K562 (cell line): ENCODE measurements at regions not wholly inside any gene's neighbourhood (a gene's known extent, or its start where the extent isn't known, plus 50 kb on each side); places are given as distances from the start of the nearest gene placed in this dataset.

Source experiments
- ATAC-seq: fragments of 200-7000 bp; cut with Tn5 transposase; 3 replicates; pipeline ENCODE4 v1.9.1; 2020; ENCODE audit warnings: moderate library complexity
- BruUV-seq: library from RNA; stranded (reverse); fragments of 400-500 nt; replicated peaks from 2 replicates; lab custom pipeline; 2021; lab: Mats Ljungman, UMichigan
- CTCF ChIA-PET: fragments of 300-600 bp; formaldehyde crosslinking; extraction: SDS; loops from one replicate; lab custom pipeline; 2021; ENCODE audit warnings: low intra/inter-chr PET ratio; lab: Yijun Ruan, JAX
- POLR2A ChIA-PET: fragments of 300-600, 350-650 bp; sonication (Branson Sonifier 250); formaldehyde crosslinking; extraction: SDS; loops from one replicate; lab custom pipeline; 2021; ENCODE audit warnings: antibody characterized with exemption, inconsistent platforms; lab: Yijun Ruan, JAX
- DNase-seq, 4 experiments: peaks; one replicate each; pipeline versions ENCODE4 v3.0.0 to v3.0.0-alpha.2; 2011 to 2018; ENCODE audit warnings: low spot score in 3 of 4, mixed read lengths in 3 of 4; ENCODE audit errors: extremely low read depth in 1 of 4
- FAIRE-seq: peaks from 2 replicates; lab custom pipeline; 2011; peaks lifted over from hg19 to GRCh38; lab: Jason Lieb, UNC
- H2AFZ ChIP-seq: 2 replicates; pipeline ENCODE4 v1.6.0; 2011; ENCODE audit warnings: low read depth, low read length, control low read depth, inconsistent platforms
- H3K27ac ChIP-seq: fragments of 200-600 bp; 3 replicates; pipeline ENCODE4 v1.8.0; 2011; ENCODE audit warnings: low read depth, mild to moderate bottlenecking, control low read depth, inconsistent platforms, low read length, moderate library complexity, mixed read lengths; ENCODE audit errors: extremely low read depth
- H3K27me3 ChIP-seq, 2 experiments: fragments of 300-600 bp in 1 of 2; 2 replicates in 1 of 2; 3 replicates in 1 of 2; pipeline versions ENCODE4 v1.6.0 to v1.8.0; 2011; ENCODE audit warnings: inconsistent platforms in 2 of 2, low read length in 2 of 2, mild to moderate bottlenecking in 1 of 2, mixed read lengths in 1 of 2, moderate library complexity in 1 of 2; ENCODE audit not compliant: control insufficient read depth in 2 of 2, insufficient read depth in 2 of 2
- H3K36me3 ChIP-seq: fragments of 300-600 bp; 3 replicates; pipeline ENCODE4 v1.8.0; 2011; ENCODE audit warnings: mild to moderate bottlenecking, low read length, inconsistent platforms; ENCODE audit not compliant: control insufficient read depth, insufficient read depth
- H3K4me1 ChIP-seq, 2 experiments: fragments of 200-600 bp in 1 of 2; replicated peaks in 1 of 2; 2 replicates in 1 of 2; 3 replicates in 1 of 2; pipeline versions ENCODE4 v1.5.1 to v1.8.0; 2011; ENCODE audit warnings: inconsistent platforms in 2 of 2, low read length in 2 of 2, mild to moderate bottlenecking in 1 of 2, mixed read lengths in 1 of 2, moderate library complexity in 1 of 2; ENCODE audit not compliant: control insufficient read depth in 2 of 2, insufficient read depth in 2 of 2
- H3K4me2 ChIP-seq: 2 replicates; pipeline ENCODE4 v1.6.1; 2011; ENCODE audit warnings: low read length, control low read depth, inconsistent platforms, mixed read lengths; ENCODE audit not compliant: insufficient read depth
- H3K4me3 ChIP-seq: fragments of 200-600 bp; sonication (generic), shearing (Covaris generic); 2 replicates; pipeline ENCODE4 v1.5.1; 2016; ENCODE audit warnings: control low read depth, inconsistent platforms
- H3K79me2 ChIP-seq: fragments of 200-600 bp; 3 replicates; pipeline ENCODE4 v1.8.0; 2011; ENCODE audit warnings: low read length, inconsistent platforms; ENCODE audit not compliant: control insufficient read depth, insufficient read depth
- H3K9ac ChIP-seq, 2 experiments: 2 replicates each; pipeline versions ENCODE4 v1.6.0 to v1.6.1; 2011; ENCODE audit warnings: low read depth in 2 of 2, low read length in 2 of 2, control low read depth in 1 of 2, inconsistent platforms in 1 of 2, mild to moderate bottlenecking in 1 of 2, mixed read lengths in 1 of 2; ENCODE audit not compliant: insufficient read depth in 1 of 2
- H3K9me1 ChIP-seq: one replicate; pipeline ENCODE4 v1.6.0; 2011; ENCODE audit warnings: inconsistent platforms, mild to moderate bottlenecking, low read length, moderate library complexity; ENCODE audit not compliant: control insufficient read depth, insufficient read depth
- H3K9me3 ChIP-seq: replicated peaks from 2 replicates; pipeline ENCODE4 v1.5.1; 2011; ENCODE audit warnings: low read depth, low read length, inconsistent platforms; ENCODE audit not compliant: control insufficient read depth, insufficient read depth
- H4K20me1 ChIP-seq: replicated peaks from 2 replicates; pipeline ENCODE4 v1.6.1; 2011; ENCODE audit warnings: low read length, inconsistent platforms, mixed read lengths; ENCODE audit not compliant: control insufficient read depth, insufficient read depth
- FOXA1 ChIP-seq: fragments of 450-650 bp; IDR thresholded peaks from 2 replicates; pipeline ENCODE4 v1.6.1; 2016; ENCODE audit warnings: mild to moderate bottlenecking, borderline replicate concordance
- IFI16 ChIP-seq: fragments of 250-450 bp; sonication (Bioruptor Pico); IDR thresholded peaks from 2 replicates; pipeline ENCODE4 v2.1.2; 2022; ENCODE audit warnings: mild to moderate bottlenecking, inconsistent platforms
- IRF9 ChIP-seq: fragments of 450-650 bp; IDR thresholded peaks from 2 replicates; pipeline ENCODE4 v1.6.1; 2016; ENCODE audit warnings: missing biosample characterization, missing genetic modification characterization
- KAT2B ChIP-seq: IDR thresholded peaks from one replicate; pipeline ENCODE4 v1.6.1; 2012; ENCODE audit warnings: low read depth, mild to moderate bottlenecking, control low read depth, inconsistent platforms, low read length, moderate library complexity
- MIER1 ChIP-seq: fragments of 450-650 bp; IDR thresholded peaks from 2 replicates; pipeline ENCODE4 v1.6.1; 2016; ENCODE audit warnings: antibody characterized with exemption, mild to moderate bottlenecking, low read depth
- POLR3A ChIP-seq: IDR thresholded peaks from 2 replicates; pipeline ENCODE4 v1.6.1; 2011; ENCODE audit warnings: borderline replicate concordance, mild to moderate bottlenecking, moderate library complexity; ENCODE audit not compliant: insufficient read length, insufficient read depth; ENCODE audit errors: extremely low read depth
- RB1 ChIP-seq: fragments of 450-650 bp; IDR thresholded peaks from 2 replicates; pipeline ENCODE4 v1.6.1; 2017; ENCODE audit warnings: low read depth, mild to moderate bottlenecking
- TAL1 ChIP-seq: fragments of 450-650 bp; IDR thresholded peaks from 2 replicates; pipeline ENCODE4 v1.6.1; 2016; ENCODE audit warnings: mild to moderate bottlenecking
- WGBS: fragments of 100-300 bp; shearing (Covaris generic); methylation state at CpG from one replicate; pipeline ENCODE4 v1.1.6; 2016; ENCODE audit warnings: low coverage, mixed read lengths; ENCODE audit not compliant: insufficient coverage; ENCODE audit errors: missing lambda C conversion rate; 5-methylcytosine and 5-hydroxymethylcytosine counted together
- in situ Hi-C: fragments of 300-500 bp; cut with MboI; formaldehyde crosslinking; loops from 4 replicates; pipeline ENCODE4 v1.15.0; 2018; ENCODE audit warnings: inconsistent platforms, mixed read lengths
- intact Hi-C: fragments of 100-400 bp; cut with micrococcal nuclease; formaldehyde crosslinking; loops from 2 replicates; pipeline ENCODE4 v1.14.2; 2022

- no peak overlapping the region for H3K9ac ChIP-seq
- TF ChIP-seq TAL1 (no peak), POLR3A (no peak), RB1 (no peak), IFI16 (CRISPR knock-in tag) (no peak), MIER1 (no peak), FOXA1 (no peak), KAT2B (no peak), IRF9 (tag) (no peak)
- no peak overlapping the region for H3K4me3 ChIP-seq
- H3K27ac ChIP-seq = no peak overlapping the region
- DNase-seq = no peak
- intact Hi-C loops = no loop called here
- in situ Hi-C loops = no loop called here
- H3K9me3 ChIP-seq = no peaks in the 10 kb centered on the region
- H3K4me2 ChIP-seq = no peak overlapping the region
- H4K20me1 ChIP-seq = no peaks in the 10 kb centered on the region
- H3K4me1 ChIP-seq = no peaks in the 10 kb centered on the region
- POLR2A ChIA-PET = no interaction called here
- H3K36me3 ChIP-seq = no peaks in the 10 kb centered on the region
- no peak overlapping the region for H2AFZ ChIP-seq
- FAIRE-seq = no peak
- 0% methylated on average over 3 of the region's 3 CpGs for WGBS
- no peaks in the 10 kb centered on the region for H3K9me1 ChIP-seq
- CTCF ChIA-PET = no interaction called here
- no peaks in the 10 kb centered on the region for H3K79me2 ChIP-seq
- no TSS peak for BruUV-seq
- no peak for ATAC-seq
- H3K27me3 ChIP-seq = no peaks in the 10 kb centered on the region
Observed at GRCh38 chr13:72586518-72586917, 140.9 kb downstream of the MZT1 start.
